ENCODE measurements at regions not wholly inside any gene's neighbourhood (a gene's known extent, or its start where the extent isn't known, plus 50 kb on each side); places are given as distances from the start of the nearest gene placed in this dataset.

DNA sequence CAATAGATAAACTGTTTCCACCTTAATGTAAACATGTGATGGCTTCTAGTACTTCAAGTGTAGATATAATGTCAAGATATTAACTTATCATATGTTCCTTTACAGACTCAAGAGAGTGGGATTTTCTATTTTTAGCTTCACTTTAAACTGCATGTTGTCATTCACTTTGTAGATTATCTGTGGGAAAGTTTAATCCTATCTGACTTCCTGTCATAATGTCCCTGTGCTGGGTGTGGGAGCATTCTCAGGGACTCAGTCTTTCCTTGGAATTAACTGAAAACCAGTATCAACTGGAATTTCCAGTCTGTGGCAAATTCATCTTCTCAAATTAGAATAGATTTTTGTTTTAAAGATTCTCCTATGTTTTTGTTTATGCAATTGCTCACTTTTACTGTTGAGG is 226.1 kb upstream of the FERMT1 start:
- Histone ChIP-seq H3K4me1 (ENCODE audit: control insufficient read depth in 4 of 4, insufficient read depth in 4 of 4, low read length in 3 of 4) (no peaks in the 10 kb centered on the region), H3K4me3 (ENCODE audit: low read depth in 1 of 3, low read length in 3 of 3) (no peak overlapping the region), H3K9me3 (ENCODE audit: control insufficient read depth in 4 of 4, low read length in 3 of 4) (no peaks in the 10 kb centered on the region), H3K9ac (ENCODE audit: low read depth in 1 of 2, low read length in 2 of 2) (no peak overlapping the region), H3K27me3 (ENCODE audit: control insufficient read depth in 4 of 4, insufficient read depth in 4 of 4, low read length in 3 of 4) (no peaks in the 10 kb centered on the region), H3K27ac (ENCODE audit: low read depth in 1 of 2, low read length in 2 of 2) (no peak overlapping the region), H3K36me3 (ENCODE audit: control insufficient read depth in 4 of 4, insufficient read depth in 3 of 4, low read depth in 1 of 4, low read length in 3 of 4) (no peaks in the 10 kb centered on the region)
- DNase-seq (ENCODE audit: low spot score) = no peak
- TF ChIP-seq ATF3 (IDR thresholded peaks at IDR 0.05) = no peak

GRCh38 chr20:6347916-6348315 is 225.1 kb upstream of the FERMT1 start:
- no peak for DNase-seq (ENCODE audit: low spot score)
- H3K4me3 ChIP-seq (ENCODE audit: low read depth in 1 of 3, low read length in 3 of 3) = no peak overlapping the region
- H3K4me1 ChIP-seq (ENCODE audit: control insufficient read depth in 4 of 4, insufficient read depth in 4 of 4, low read length in 3 of 4) = no peaks in the 10 kb centered on the region
- H3K27ac ChIP-seq (ENCODE audit: low read depth in 1 of 2, low read length in 2 of 2) = no peak overlapping the region
- TF ChIP-seq FOXA2 (IDR thresholded peaks at IDR 0.05) (no peak), ATF3 (IDR thresholded peaks at IDR 0.05) (no peak), SP1 (IDR thresholded peaks at IDR 0.05) (no peak), HNF4A (conservative IDR thresholded peaks at IDR 0.05) (no peak), FOXA1 (IDR thresholded peaks at IDR 0.05) (no peak), GABPA (IDR thresholded peaks at IDR 0.05 in 1 of 2, conservative IDR thresholded peaks at IDR 0.05 in 1 of 2) (no peak), NR2F2 (IDR thresholded peaks at IDR 0.05) (no peak), HNF4G (IDR thresholded peaks at IDR 0.05) (no peak), JUND (IDR thresholded peaks at IDR 0.05) (no peak), RAD21 (IDR thresholded peaks at IDR 0.05) (no peak), RXRA (IDR thresholded peaks at IDR 0.05) (no peak), YY1 (IDR thresholded peaks at IDR 0.05) (no peak), EGR1 (IDR thresholded peaks at IDR 0.05; ENCODE audit: low read depth in 2 of 2) (no peak), TAF1 (conservative IDR thresholded peaks at IDR 0.05) (no peak)
- TF ChIP-seq, protein P1, sequence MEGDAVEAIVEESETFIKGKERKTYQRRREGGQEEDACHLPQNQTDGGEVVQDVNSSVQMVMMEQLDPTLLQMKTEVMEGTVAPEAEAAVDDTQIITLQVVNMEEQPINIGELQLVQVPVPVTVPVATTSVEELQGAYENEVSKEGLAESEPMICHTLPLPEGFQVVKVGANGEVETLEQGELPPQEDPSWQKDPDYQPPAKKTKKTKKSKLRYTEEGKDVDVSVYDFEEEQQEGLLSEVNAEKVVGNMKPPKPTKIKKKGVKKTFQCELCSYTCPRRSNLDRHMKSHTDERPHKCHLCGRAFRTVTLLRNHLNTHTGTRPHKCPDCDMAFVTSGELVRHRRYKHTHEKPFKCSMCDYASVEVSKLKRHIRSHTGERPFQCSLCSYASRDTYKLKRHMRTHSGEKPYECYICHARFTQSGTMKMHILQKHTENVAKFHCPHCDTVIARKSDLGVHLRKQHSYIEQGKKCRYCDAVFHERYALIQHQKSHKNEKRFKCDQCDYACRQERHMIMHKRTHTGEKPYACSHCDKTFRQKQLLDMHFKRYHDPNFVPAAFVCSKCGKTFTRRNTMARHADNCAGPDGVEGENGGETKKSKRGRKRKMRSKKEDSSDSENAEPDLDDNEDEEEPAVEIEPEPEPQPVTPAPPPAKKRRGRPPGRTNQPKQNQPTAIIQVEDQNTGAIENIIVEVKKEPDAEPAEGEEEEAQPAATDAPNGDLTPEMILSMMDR (IDR thresholded peaks at IDR 0.05; ENCODE audit: low read depth, low read length, missing input control) = no peak
- TF ChIP-seq, protein P2, sequence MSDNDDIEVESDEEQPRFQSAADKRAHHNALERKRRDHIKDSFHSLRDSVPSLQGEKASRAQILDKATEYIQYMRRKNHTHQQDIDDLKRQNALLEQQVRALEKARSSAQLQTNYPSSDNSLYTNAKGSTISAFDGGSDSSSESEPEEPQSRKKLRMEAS (IDR thresholded peaks at IDR 0.05) = no peak
- TF ChIP-seq, protein P3, sequence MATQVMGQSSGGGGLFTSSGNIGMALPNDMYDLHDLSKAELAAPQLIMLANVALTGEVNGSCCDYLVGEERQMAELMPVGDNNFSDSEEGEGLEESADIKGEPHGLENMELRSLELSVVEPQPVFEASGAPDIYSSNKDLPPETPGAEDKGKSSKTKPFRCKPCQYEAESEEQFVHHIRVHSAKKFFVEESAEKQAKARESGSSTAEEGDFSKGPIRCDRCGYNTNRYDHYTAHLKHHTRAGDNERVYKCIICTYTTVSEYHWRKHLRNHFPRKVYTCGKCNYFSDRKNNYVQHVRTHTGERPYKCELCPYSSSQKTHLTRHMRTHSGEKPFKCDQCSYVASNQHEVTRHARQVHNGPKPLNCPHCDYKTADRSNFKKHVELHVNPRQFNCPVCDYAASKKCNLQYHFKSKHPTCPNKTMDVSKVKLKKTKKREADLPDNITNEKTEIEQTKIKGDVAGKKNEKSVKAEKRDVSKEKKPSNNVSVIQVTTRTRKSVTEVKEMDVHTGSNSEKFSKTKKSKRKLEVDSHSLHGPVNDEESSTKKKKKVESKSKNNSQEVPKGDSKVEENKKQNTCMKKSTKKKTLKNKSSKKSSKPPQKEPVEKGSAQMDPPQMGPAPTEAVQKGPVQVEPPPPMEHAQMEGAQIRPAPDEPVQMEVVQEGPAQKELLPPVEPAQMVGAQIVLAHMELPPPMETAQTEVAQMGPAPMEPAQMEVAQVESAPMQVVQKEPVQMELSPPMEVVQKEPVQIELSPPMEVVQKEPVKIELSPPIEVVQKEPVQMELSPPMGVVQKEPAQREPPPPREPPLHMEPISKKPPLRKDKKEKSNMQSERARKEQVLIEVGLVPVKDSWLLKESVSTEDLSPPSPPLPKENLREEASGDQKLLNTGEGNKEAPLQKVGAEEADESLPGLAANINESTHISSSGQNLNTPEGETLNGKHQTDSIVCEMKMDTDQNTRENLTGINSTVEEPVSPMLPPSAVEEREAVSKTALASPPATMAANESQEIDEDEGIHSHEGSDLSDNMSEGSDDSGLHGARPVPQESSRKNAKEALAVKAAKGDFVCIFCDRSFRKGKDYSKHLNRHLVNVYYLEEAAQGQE (IDR thresholded peaks at IDR 0.05) = no peak
- TF ChIP-seq, protein P4, sequence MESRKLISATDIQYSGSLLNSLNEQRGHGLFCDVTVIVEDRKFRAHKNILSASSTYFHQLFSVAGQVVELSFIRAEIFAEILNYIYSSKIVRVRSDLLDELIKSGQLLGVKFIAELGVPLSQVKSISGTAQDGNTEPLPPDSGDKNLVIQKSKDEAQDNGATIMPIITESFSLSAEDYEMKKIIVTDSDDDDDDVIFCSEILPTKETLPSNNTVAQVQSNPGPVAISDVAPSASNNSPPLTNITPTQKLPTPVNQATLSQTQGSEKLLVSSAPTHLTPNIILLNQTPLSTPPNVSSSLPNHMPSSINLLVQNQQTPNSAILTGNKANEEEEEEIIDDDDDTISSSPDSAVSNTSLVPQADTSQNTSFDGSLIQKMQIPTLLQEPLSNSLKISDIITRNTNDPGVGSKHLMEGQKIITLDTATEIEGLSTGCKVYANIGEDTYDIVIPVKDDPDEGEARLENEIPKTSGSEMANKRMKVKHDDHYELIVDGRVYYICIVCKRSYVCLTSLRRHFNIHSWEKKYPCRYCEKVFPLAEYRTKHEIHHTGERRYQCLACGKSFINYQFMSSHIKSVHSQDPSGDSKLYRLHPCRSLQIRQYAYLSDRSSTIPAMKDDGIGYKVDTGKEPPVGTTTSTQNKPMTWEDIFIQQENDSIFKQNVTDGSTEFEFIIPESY (IDR thresholded peaks at IDR 0.05) = no peak
- H3K9ac ChIP-seq (ENCODE audit: low read depth in 1 of 2, low read length in 2 of 2) = no peak overlapping the region
- H3K9me3 ChIP-seq (ENCODE audit: control insufficient read depth in 4 of 4, low read length in 3 of 4) = no peaks in the 10 kb centered on the region
- no peaks in the 10 kb centered on the region for H3K36me3 ChIP-seq (ENCODE audit: control insufficient read depth in 4 of 4, insufficient read depth in 3 of 4, low read depth in 1 of 4, low read length in 3 of 4)
- H3K27me3 ChIP-seq (ENCODE audit: control insufficient read depth in 4 of 4, insufficient read depth in 4 of 4, low read length in 3 of 4) = no peaks in the 10 kb centered on the region
